Osteocyte (in vitro differentiated cells): ENCODE measurements at regions not wholly inside any gene's neighbourhood (a gene's known extent, or its start where the extent isn't known, plus 50 kb on each side); places are given as distances from the start of the nearest gene placed in this dataset.

ENCODE experiments used
- DNase-seq: peaks from one replicate; pipeline ENCODE4 v3.0.0; 2021; ENCODE audit warnings: mixed read lengths; ENCODE audit not compliant: unreplicated experiment; ENCODE audit errors: extremely low spot score
- H3K27ac Mint-ChIP-seq: one replicate; pipeline ENCODE4 v1.8.0; 2021; ENCODE audit warnings: mild to moderate bottlenecking, mixed read lengths; ENCODE audit not compliant: unreplicated experiment
- H3K27me3 Mint-ChIP-seq: one replicate; pipeline ENCODE4 v1.8.0; 2021; ENCODE audit warnings: mixed read lengths; ENCODE audit not compliant: unreplicated experiment
- H3K36me3 Mint-ChIP-seq: one replicate; pipeline ENCODE4 v1.8.0; 2021; ENCODE audit warnings: mixed read lengths; ENCODE audit not compliant: unreplicated experiment
- H3K4me1 Mint-ChIP-seq: one replicate; pipeline ENCODE4 v1.8.0; 2021; ENCODE audit warnings: mixed read lengths; ENCODE audit not compliant: unreplicated experiment
- H3K4me3 Mint-ChIP-seq: one replicate; pipeline ENCODE4 v1.8.0; 2021; ENCODE audit warnings: mild to moderate bottlenecking, moderate library complexity, mixed read lengths; ENCODE audit not compliant: unreplicated experiment
- H3K9me3 Mint-ChIP-seq: one replicate; pipeline ENCODE4 v1.8.0; 2021; ENCODE audit warnings: mixed read lengths; ENCODE audit not compliant: unreplicated experiment
- TF ChIP-seq, protein P1 (sequence below): fragments of 200-600 bp; sonication (generic); IDR thresholded peaks from 2 replicates; pipeline ENCODE4 v1.5.0; 2021; ENCODE audit warnings: antibody characterized with exemption, mild to moderate bottlenecking, moderate library complexity

DNA sequence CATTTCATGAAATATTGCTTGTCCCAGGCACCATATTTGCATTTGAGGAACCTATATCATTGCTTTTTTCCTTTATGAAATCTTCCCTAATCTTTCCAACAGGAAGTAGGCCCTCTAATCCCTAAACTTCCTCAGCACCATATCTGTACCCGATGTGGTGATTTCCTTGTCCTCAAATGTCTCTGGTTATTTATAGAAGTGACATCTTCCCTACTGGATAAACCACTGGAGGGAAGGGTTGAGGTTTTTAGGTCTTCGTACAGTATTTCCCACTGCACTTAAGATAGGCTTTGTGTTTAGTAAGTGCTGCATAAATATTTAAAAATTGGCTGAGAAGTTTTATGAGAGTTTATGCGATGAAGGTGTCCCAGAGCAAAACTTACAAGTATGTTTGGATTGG lies 54.9 kb upstream of the TMEM170B start:
- Mint-ChIP-seq H3K27ac (no peak overlapping the region), H3K36me3 (no peaks in the 10 kb centered on the region), H3K27me3 (no peaks in the 10 kb centered on the region), H3K9me3 (no peaks in the 10 kb centered on the region), H3K4me1 (no peaks in the 10 kb centered on the region), H3K4me3 (no peak overlapping the region)
- TF ChIP-seq, protein P1, sequence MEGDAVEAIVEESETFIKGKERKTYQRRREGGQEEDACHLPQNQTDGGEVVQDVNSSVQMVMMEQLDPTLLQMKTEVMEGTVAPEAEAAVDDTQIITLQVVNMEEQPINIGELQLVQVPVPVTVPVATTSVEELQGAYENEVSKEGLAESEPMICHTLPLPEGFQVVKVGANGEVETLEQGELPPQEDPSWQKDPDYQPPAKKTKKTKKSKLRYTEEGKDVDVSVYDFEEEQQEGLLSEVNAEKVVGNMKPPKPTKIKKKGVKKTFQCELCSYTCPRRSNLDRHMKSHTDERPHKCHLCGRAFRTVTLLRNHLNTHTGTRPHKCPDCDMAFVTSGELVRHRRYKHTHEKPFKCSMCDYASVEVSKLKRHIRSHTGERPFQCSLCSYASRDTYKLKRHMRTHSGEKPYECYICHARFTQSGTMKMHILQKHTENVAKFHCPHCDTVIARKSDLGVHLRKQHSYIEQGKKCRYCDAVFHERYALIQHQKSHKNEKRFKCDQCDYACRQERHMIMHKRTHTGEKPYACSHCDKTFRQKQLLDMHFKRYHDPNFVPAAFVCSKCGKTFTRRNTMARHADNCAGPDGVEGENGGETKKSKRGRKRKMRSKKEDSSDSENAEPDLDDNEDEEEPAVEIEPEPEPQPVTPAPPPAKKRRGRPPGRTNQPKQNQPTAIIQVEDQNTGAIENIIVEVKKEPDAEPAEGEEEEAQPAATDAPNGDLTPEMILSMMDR, result no peak
- DNase-seq, result no peak

DNA sequence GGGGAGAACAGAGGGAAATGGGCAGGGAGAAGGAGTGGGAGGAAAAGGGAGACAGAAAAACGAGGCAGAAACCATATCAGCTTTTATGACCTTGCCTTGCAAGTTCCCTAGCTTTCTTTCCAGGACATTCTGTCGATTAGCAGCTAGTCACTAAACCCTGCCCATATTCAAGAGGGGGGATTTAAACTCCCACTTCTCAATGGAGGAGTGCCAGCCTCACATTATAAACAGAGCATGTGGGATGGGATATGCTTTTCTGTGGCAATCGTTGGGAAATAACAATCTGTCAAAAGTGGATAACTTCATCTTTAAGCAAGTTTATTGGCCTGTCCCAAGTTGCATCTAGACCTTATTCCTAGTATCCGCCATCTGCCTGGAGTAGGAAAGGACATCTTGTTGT lies 57.0 kb upstream of the TMEM170B start:
- no peaks in the 10 kb centered on the region for H3K9me3 Mint-ChIP-seq
- no peak overlapping the region for H3K27ac Mint-ChIP-seq
- H3K27me3 Mint-ChIP-seq, result no peaks in the 10 kb centered on the region
- H3K4me3 Mint-ChIP-seq, result no peak overlapping the region
- no peaks in the 10 kb centered on the region for H3K36me3 Mint-ChIP-seq
- TF ChIP-seq, protein P1, result no peak
- no peak for DNase-seq
- no peaks in the 10 kb centered on the region for H3K4me1 Mint-ChIP-seq

DNA sequence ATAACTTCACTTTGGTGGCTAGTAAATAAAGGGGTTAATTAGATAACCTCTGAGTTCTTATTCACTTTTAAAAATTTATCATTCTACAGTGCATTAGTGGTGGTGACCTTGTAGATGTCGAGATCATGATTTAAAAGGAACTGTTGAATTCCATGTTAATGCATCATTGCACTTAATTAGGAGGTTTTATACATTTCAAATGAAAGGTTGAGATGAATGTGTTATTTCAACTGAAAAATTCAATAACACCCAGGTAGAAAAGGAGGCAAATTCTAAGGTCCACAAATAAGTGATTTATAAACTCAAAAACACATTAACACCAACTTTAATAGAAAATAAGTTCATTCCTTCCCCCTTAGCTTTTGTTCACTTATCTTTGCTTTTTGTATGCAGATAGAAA lies 58.3 kb upstream of the TMEM170B start:
- no peak for DNase-seq
- Mint-ChIP-seq H3K27ac (no peak overlapping the region), H3K36me3 (no peaks in the 10 kb centered on the region), H3K9me3 (no peaks in the 10 kb centered on the region), H3K4me1 (no peaks in the 10 kb centered on the region), H3K27me3 (no peaks in the 10 kb centered on the region), H3K4me3 (no peak overlapping the region)
- TF ChIP-seq, protein P1, result no peak

DNA sequence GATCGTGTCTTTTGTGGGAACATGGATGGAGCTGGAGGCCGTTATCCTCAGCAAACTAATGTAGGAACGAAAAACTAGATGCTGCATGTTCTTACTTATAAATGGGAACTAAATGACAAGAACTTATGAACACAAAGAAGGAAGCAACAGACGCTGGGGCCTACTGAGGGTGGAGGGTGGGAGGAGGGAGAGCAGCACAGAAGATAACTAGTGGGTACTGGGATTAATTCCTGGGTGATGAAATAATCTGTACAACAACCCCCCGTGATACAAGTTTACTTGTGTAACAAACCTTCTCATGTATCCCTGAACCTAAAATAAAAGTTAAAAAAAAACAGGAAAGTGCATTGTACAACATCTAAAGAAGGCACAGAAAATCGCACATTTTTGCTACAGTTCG lies 59.0 kb upstream of the TMEM170B start:
- Mint-ChIP-seq H3K4me3 (no peak overlapping the region), H3K27ac (no peak overlapping the region), H3K4me1 (no peaks in the 10 kb centered on the region), H3K9me3 (no peaks in the 10 kb centered on the region), H3K27me3 (no peaks in the 10 kb centered on the region), H3K36me3 (no peaks in the 10 kb centered on the region)
- no peak for DNase-seq
- TF ChIP-seq, protein P1, result no peak

DNA sequence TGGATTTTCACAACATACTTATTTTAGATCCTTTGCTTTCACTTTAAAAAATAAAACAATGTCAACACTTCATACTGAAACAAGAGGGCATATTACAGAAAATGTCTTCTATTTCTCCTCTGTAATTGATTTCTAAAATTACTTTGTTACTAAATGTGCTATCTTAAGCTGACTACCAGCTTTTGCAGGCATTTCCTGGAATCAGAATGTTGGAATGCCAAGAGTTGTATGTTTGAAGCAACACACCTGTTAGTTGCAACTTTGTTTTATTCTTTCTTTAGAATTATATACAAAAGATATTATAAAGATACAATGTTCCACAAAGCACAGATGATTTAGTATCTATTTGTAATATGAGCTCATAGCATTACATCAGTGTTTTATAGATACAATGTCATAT lies 62.5 kb upstream of the TMEM170B start:
- Mint-ChIP-seq H3K4me1 (peaks cover under 1% of the 10 kb centered on the region), H3K9me3 (no peaks in the 10 kb centered on the region), H3K4me3 (no peak overlapping the region), H3K36me3 (no peaks in the 10 kb centered on the region), H3K27me3 (no peaks in the 10 kb centered on the region), H3K27ac (no peak overlapping the region)
- TF ChIP-seq, protein P1, result no peak
- DNase-seq, result no peak
